ENCODE measurements at regions not wholly inside any gene's neighbourhood (a gene's known extent, or its start where the extent isn't known, plus 50 kb on each side); places are given as distances from the start of the nearest gene placed in this dataset.

GRCh38 chrY:7240101-7240500 lies 328.5 kb upstream of the AMELY start:
- DNase-seq (ENCODE audit: low read depth, low spot score): no peak

GRCh38 chrY:7211971-7212370 lies 300.4 kb upstream of the AMELY start:
- DNase-seq (ENCODE audit: low read depth, low spot score): no peak

- no peak for DNase-seq (ENCODE audit: low read depth, low spot score)
These were observed 292.9 kb upstream of the AMELY start for GRCh38 chrY:7204456-7204855.

- no peak for DNase-seq (ENCODE audit: low read depth, low spot score)
These were observed 271.0 kb upstream of the AMELY start for GRCh38 chrY:7182591-7182990.

- no peak for DNase-seq (ENCODE audit: low read depth, low spot score)
These were observed 266.1 kb upstream of the AMELY start for GRCh38 chrY:7177631-7178030.

GRCh38 chrY:7169475-7169874 lies 257.9 kb upstream of the AMELY start:
- no peak for DNase-seq (ENCODE audit: low read depth, low spot score)

GRCh38 chrY:7141477-7141876 lies 229.9 kb upstream of the AMELY start:
- DNase-seq (ENCODE audit: low read depth, low spot score): no peak
